Gastroesophageal sphincter (tissue), 3 donors: ENCODE measurements at regions not wholly inside any gene's neighbourhood (a gene's known extent, or its start where the extent isn't known, plus 50 kb on each side); places are given as distances from the start of the nearest gene placed in this dataset.

ENCODE experiments used
- EP300 ChIP-seq: sonication (generic); formaldehyde crosslinking; IDR thresholded peaks from one replicate; pipeline ENCODE4 v1.6.1; 2017; ENCODE audit warnings: antibody characterized with exemption, mild to moderate bottlenecking
- POLR2AphosphoS5 ChIP-seq: sonication (generic); formaldehyde crosslinking; IDR thresholded peaks from one replicate; pipeline ENCODE4 v1.6.1; 2017; ENCODE audit warnings: antibody characterized with exemption
- TF ChIP-seq, protein P1 (sequence below), 4 experiments: fragments of 200-600 bp in 2 of 4; fragments of 450-650 bp in 2 of 4; sonication (generic) in 1 of 4; IDR thresholded peaks; one replicate each; pipeline ENCODE4 v1.5.1; 2017 to 2019; ENCODE audit warnings: antibody characterized with exemption in 4 of 4, mild to moderate bottlenecking in 2 of 4, moderate library complexity in 2 of 4

DNA sequence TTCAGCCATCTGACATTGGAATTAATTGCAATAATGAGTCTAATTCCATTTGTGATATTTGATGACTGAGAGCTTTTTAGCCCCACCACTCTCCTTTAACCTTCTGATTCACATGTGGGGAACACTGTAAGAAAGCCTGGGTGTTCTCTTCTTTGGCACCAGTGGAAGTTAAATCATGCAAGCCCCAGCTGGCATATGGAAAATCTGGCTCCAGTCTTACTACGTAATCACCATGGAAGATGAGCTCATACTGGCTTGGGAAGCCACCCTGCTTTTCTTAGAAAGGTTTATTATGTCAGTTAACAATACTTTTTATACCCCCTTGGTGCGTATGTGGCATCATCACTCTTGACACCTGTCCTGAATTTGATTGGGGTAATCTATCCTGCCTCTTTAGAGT lies 479.3 kb downstream of the SLC16A7 start:
- TF ChIP-seq, protein P1, sequence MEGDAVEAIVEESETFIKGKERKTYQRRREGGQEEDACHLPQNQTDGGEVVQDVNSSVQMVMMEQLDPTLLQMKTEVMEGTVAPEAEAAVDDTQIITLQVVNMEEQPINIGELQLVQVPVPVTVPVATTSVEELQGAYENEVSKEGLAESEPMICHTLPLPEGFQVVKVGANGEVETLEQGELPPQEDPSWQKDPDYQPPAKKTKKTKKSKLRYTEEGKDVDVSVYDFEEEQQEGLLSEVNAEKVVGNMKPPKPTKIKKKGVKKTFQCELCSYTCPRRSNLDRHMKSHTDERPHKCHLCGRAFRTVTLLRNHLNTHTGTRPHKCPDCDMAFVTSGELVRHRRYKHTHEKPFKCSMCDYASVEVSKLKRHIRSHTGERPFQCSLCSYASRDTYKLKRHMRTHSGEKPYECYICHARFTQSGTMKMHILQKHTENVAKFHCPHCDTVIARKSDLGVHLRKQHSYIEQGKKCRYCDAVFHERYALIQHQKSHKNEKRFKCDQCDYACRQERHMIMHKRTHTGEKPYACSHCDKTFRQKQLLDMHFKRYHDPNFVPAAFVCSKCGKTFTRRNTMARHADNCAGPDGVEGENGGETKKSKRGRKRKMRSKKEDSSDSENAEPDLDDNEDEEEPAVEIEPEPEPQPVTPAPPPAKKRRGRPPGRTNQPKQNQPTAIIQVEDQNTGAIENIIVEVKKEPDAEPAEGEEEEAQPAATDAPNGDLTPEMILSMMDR (IDR thresholded peaks at IDR 0.05): no peak
- TF ChIP-seq POLR2AphosphoS5 (no peak), EP300 (no peak)
